GM18520 (cell line): ENCODE measurements at regions not wholly inside any gene's neighbourhood (a gene's known extent, or its start where the extent isn't known, plus 50 kb on each side); places are given as distances from the start of the nearest gene placed in this dataset.
"Not testable (repeated sequence)": the region's sequence is repeated elsewhere in the genome, so short reads cannot be mapped to it uniquely, and the experiment has no call there.

Source experiments
- ATAC-seq: cut with Tn5 transposase; IDR thresholded peaks from one replicate; pipeline ENCODE4 v1.9.1; 2021; ENCODE audit not compliant: unreplicated experiment

DNA sequence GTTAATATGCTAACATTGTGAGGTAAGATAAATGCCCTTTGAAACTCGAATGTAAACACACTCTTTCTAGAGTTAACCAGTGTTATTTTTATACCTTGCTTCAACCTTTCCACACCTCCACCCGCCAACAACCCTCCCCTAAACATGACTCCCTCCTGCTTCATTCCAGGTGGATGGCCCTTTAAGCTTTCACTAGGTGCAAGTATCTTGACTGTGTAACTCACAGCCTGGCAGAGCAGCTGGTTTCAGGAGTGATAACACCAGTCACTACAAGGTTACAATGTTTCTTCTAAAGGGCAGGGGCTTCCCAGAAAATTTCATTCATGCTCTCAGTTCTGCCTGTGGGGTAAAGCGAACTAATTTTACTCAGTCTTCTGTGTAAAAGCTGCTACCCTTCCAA is 318.1 kb upstream of the FRG1 start:
- not testable (repeated sequence) for ATAC-seq

DNA sequence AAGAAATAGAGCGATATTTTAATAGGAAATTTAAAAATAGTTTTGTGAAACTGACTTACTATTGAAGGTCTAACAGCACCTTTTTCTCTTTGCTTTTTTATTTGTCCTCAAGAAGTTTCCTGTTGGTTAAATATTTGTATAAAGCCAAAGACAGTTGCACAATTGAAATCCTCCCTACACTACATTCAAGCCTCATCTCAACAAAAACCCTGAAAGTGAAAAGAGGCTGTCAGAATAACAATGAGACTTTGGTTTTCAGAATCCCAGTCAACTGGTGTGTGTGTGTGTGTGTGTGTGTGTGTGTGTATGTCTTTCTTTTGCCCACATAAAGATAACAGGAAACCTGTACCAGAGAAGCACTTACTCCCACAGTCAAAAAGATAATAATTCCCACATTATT is 313.6 kb upstream of the FRG1 start:
- ATAC-seq: not testable (repeated sequence)

DNA sequence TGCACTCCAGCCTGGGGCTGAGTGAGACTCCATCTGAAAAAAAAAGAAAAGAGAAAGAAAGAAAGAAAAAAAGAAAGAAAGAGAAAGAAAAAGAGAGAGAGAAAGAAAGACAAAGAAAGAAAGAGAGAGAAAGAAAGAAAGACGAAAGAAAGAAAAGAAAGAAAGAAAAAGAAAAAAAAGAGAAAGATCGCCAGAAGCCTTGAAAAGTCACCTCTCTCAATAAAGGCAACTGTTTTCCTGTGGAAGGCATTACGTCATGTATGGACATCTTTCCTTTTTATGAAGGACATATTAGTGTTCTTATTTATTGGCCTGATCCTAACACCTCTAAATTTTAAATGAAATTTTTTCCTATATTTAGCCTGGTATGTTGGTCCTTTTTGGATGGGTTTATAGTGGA is 310.9 kb upstream of the FRG1 start:
- not testable (repeated sequence) for ATAC-seq

DNA sequence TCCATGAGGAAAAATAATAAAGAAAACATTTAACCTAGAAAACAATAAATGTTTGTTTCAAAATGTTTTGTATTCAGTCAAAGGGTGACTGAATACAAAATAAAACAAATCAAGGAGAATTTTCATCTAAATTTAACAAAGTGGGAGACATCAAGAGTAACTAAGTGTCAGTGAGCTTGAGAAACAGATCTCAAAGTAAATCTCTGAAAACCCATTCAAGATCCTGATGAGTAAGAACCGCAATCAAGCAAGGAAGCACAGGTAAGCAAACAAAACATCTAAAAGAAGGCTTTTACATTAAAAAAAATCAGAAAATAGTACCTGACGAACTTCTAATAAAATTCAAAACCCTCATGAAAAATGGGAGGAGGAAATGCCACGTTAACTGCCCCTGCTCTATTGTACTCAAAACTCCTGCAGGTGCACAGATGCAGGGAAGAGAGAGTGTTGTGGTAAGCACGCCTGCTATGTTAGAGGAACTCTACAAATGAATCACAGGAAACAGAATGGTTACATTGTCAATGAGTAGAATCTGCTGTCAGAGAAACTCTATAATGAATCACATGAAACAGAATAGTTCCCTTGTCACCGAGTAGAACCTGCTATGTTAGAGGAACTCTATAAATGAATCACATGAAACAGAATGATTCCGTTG is 309.6 kb upstream of the FRG1 start:
- ATAC-seq: peak; percentile 60

DNA sequence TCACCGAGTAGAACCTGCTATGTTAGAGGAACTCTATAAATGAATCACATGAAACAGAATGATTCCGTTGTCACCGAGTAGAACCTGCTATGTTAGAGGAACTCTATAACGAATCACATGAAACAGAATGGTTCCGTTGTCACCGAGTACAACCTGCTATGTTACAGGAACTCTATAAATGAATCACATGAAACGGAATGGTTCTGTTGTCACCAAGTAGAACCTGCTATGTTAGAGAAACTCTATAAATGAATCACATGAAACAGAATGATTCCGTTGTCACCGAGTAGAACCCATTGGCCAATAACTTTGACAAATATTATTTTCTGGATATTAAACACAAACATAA is 309.1 kb upstream of the FRG1 start:
- not testable (repeated sequence) for ATAC-seq

DNA sequence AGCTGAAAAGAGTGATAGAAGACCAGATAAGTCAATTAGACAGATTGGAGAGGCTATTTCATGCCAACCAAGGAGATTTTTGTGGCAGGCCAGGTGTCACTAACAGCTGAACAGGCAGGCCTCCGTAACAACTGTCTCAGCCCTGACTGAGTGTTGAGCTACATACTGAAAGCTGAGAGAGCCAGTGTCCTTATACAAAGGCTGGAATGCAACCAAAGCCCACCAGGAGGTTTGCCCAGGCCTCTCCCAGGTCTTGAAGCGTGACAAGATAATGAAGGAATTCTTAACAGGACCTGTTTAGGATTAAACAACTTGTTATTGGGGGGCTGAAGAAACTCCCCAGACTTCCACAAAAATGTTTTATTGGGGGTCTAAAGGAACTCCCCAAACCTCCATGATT is 290.2 kb upstream of the FRG1 start:
- ATAC-seq: not testable (repeated sequence)

DNA sequence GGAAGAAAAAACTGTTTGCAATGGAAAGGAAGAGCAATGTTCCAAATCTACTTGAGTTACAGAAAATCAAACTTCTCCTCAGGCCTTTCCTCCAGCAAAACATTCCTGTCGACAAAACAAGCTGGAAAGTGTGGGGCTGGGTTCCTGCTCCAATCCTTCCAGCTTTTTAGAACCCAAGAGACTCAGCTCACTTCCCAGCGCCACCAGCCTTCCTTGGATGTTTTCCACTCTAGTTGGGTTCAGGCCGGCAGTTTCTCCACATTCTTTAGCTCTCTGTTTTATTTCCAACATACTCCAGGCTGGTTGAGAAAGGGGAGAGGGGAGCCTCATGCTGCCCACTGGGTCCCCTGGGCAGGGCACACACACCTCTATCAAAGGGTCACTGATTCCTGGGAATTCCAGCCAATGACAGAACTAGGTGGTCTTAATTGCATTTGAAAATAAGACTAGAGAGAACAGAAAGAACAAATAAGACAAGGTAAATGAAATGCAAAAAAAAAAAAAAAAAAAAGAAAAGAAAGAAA is 287.5 kb upstream of the FRG1 start:
- not testable (repeated sequence) for ATAC-seq

DNA sequence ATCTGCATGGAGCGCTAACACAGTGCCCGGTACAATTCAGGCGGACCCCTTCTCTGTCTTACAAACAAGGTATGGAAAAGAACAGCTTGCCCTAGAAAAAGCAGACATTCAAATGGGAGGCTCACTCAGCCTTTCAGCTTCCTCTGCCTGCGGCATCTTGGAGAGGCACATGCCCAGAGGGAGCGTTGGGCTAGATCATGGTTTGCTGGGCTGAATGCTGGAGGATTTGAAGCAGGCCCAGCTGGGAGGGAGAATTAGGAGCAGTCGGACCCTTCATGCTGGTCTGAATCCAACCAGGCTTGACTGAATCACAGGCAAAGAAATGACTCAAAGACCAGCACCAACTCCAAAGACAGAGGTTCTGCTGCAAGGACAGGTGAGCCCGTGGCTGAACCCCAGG is 286.7 kb upstream of the FRG1 start:
- not testable (repeated sequence) for ATAC-seq

DNA sequence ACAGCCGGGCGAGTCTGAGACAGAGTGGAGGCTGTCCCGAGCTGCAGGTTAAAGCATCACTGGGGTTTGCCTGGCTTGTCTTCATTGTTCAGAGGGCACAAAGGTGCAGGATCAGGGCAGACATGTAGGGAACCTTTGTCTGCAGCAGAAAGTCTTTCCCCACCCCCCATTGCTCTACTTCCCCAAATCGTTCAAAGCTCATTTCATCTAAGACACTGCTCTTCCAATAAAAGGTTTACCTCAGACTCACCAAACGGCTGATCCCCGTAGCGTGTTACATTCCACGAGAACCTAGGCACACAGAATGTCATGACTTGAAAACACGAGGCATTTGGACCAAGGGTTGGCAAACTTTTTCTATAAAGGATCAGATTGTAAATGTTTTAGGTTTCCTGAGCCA is 286.3 kb upstream of the FRG1 start:
- ATAC-seq: not testable (repeated sequence)

DNA sequence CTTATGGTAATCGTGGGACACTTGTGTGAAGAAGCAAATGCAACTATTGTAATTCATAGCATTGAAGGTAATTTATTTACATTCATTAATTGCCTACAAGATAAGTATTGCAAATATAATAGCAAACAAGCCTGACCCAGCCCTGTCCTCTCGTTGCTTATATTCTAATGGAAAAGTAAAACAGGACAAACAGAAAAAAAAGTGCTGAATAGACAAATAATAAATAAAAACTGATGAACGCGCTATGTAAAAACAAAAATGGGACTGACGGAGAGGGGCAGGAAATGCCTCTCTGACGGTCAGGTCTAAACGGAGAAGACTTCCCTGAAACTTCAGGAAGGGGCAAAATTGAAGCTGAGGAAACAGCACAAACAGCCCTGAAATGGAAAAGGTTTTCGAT is 284.9 kb upstream of the FRG1 start:
- not testable (repeated sequence) for ATAC-seq

DNA sequence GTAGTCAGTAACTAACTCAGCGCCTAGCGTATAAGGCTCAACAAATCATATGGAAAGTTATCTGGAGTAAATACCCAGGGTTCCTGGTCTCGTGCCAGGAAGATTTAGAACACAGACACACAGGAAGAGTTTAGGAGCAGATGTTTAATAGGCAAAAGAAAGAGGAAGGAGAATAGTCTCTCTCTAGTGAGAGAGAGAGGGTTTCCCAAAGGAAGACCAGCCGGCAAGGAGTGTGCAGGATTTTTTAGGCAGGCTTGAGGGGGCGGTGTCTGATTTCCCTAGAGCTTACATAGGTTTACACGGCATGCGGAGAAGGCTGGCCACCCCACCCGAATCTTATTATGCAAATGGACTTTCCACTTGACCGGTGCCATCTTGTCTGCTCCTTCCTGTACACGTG is 284.0 kb upstream of the FRG1 start:
- ATAC-seq: no peak

DNA sequence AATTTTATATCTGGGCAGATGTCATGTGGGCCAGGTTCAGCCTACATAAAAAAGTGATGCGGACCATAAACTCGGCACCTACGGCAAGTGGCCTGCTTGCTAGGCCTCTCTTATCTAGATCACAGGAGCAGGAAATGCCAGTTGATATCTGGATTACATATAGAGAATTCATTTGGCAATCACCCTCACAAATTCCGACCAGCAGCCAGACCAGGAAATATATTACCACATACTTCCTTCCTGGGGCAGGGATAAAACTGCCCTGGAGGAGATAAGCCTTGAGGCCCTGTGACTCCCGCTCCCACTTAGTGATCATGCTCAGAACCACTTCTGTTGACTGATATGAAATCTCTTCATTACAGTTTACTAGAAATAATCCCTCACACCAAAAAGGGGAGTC is 282.4 kb upstream of the FRG1 start:
- not testable (repeated sequence) for ATAC-seq

DNA sequence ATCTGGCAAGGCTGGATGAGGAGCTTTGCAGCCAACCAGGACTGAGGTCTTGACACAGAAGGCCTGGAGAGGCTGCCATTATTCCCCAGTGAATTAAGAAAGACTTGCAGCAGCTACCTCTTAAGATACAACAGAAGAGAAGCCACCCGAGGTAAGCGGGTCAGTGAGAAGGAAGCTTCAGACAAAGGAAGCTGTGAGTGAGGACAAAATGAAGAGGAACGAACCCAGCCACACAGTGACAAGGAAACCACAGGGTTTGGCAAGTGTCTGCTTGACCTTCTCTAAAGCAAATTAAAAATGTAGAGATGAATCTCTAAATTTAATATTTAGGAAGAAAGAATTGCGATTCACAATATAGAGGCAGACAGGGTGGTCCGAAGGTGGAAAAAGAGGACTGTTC is 281.8 kb upstream of the FRG1 start:
- ATAC-seq: not testable (repeated sequence)

DNA sequence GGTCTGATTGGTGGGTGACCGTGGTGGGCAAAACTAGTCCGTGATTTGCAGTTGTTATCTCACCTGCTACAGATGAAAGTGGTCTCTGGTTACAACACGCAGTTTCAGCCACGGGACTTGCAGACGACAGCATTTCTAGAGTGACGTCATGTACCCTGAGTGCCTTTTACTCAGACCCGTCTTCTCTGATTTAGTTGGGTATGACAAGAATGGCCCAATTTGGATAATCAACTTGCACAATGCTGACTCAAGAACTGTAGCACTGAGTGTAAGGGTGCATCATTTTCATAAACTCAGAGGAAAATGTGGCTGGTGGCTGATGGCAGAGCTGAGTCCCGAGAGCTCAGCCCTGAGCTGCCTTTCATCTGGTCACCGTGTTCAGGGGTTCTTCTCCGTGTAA is 281.4 kb upstream of the FRG1 start:
- no peak for ATAC-seq

DNA sequence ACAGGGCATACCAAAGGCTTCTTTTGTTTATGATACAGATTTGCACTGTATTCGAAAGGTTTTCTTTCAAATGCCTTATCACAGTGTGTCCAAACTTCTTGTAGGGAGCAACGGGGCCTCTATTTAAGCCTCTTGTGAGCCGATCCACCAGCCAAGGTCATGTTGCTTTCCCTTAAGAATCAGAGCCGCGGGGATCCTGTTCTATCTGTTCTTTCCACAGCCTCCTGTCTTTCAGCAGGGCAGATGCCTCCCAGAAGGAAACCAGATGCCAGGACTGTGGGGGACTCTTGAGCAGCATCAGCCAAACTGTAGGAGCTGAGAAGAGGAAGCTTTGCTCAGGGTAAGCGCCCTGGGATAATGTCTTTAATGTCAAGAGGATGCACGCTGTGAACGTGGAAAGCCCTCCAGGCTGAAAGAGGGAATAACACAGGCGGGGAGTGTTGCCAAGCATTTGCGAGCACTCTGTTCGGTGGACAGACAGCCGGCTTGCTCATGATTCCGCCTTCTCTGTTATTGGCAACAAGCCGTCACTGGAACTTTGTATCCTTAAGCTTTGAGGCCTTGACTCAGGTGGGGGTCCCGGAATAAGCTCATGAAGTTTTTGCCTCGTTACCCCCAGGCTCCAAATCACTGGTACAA is 279.8 kb upstream of the FRG1 start:
- ATAC-seq: no peak

DNA sequence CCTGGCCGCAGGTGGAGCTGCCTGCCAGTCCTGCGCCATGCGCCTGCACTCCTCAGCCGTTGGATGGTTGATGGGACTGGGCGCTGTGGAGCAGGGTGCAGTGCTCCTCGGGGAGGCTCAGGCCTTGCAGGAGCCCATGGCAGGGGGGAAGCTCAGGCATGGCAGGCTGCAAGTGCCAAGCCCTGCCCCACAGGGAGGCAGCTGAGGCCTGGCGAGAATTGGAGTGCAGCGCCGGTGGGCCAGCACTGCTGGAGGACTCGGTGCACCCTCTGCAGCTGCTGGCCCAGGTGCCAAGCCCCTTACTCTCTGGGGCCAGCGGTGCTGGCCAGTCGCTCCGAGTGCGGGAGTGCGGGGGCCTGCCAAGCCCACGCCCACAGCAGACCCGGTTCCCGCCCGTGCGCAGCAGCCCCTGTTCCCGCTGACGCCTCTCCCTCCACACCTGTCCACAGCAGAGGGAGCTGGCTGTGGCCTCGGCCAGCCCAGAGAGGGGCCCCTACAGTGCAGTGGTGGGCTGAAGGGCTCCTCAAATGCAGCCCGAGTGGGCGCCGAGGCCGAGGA is 275.9 kb upstream of the FRG1 start:
- no peak for ATAC-seq

DNA sequence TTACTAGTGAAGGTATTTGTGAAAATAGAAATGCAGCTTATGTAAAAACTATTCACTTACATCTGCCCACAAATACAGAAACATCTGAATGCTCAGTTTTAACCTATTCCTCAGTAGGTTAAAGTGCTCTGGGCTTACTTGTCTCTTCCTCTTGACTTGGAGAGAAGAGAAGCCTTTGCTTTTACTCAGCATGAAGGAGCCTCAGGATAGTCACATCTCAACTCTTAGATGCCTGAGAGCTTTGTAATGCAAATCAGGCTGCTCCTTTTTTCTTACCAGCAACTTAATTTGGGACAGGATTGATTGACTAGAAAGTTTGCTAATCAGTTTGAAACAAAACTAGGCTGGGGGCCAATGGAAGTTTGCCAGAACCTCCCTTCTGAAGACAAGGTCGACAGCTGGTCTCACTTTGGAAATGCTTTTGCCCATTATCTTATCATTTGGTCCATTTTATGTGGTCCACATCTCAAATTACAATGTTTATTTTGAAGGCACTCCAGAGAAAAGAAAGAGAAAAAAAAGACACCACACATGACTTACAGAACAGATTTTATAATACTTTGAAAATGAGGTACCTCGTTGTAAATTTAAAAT is 274.9 kb upstream of the FRG1 start:
- ATAC-seq: not testable (repeated sequence)

DNA sequence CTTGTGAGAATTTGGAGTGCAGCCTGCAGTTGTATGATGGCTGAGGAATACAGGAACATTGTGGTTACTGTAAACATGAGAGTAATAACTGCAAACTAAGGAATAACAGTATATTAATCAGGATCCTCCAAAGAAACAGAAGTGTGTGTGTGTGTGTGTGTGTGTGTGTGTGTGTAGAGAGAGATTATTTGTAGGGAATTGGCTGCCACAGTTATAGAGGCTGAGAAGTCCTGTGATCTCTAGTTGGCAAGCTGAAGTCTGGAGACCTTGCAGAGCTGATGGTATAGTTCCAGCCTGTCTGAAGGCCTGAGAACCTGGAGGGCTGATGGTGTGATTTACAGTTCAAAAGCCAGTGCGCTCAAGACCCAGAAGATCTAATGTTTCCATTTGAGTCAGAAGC is 273.3 kb upstream of the FRG1 start:
- ATAC-seq: not testable (repeated sequence)

DNA sequence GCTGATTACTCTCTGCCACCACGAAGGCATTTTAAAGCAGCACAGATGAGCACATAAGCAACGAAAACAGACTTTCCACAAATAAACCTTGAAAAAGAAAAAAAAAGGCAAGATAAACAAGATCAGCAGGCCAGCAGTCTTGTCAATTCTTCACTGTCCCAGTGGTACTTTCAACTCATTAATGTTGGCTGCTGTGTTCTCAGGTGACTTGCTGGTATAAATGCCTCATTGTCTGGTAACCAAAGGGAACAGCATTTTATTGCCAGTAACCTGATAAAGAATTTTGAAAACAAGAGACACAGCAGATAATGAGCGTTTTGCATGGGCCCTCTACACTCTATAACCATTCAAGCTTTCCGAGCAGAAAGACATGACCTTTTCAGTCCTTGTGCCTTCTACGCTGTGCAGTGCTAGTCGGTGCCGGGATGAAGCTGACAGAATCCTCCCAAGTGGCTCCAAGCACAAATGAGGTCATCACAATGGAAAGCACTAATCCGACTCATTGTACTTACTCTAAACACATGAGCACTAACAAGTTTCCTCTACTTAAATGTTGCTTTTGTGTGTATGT is 242.9 kb upstream of the FRG1 start:
- ATAC-seq: not testable (repeated sequence)

DNA sequence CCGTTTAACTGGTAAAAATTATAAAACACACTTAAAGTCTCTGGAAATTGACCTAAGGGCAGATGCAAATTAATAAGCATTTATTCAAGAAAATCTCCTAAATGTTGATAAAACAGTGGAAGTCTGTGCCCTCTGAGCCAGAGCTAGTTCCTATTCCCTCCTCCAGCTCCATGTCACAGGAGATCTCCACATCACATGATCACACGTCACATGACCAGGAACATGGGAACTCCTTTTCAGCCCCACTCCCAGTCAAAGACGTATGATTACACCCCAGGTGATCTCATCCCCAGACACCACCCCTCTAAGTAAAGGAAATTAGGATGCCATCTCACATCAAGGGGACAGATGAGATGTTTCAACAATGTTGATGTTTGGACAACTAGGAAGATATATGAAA is 237.7 kb upstream of the FRG1 start:
- not testable (repeated sequence) for ATAC-seq

DNA sequence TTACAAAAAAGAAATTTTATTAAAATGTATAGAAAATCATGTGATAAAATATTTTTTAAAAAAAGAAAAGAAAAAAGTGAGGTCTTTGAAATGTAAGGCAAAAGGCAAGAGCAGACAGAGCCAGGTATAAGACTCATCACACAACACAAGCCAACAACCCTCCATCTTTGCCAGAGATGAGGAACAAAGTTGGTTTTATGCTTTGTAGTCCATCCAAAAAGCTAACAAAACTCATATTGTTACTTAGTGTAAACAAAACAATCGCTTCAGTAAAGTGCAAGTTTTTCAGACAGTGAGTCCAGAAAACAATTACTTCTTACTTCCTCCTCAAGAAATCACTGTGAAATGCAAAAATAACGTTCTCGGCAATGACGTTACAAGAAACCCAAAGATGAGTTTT is 233.9 kb upstream of the FRG1 start:
- not testable (repeated sequence) for ATAC-seq

DNA sequence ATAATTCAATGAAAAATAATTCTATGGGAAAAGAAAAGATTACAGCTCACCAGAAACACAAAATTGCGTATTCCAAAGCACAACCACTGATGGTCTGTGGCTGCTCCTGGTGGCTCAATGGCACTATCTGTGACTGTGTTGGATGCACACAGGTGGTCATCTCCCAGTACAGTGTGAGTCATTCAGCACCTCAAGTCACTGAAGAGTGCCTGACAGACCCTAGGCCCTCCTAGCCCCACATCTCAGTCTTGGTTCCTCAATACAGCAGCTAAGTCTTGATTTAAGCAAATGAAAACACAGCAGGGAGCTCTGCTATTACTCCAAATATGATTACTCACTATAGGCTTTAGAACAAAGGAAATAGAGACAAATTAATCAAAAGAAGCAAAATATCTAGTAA is 233.4 kb upstream of the FRG1 start:
- ATAC-seq: not testable (repeated sequence)
